Activated naive CD4-positive, alpha-beta T cell treated with anti-CD3 and anti-CD28 coated beads, Interleukin-2, amount 50 U/mL, for 16 hours (primary cell): ENCODE measurements at regions not wholly inside any gene's neighbourhood (a gene's known extent, or its start where the extent isn't known, plus 50 kb on each side); places are given as distances from the start of the nearest gene placed in this dataset.

Experiments
- DNase-seq: peaks from one replicate; pipeline ENCODE4 v3.0.0-alpha.2; 2020

GRCh38 chr9:103649086-103649485, 445.0 kb upstream of the SMC2 start:
- DNase-seq = no peak

- no peak for DNase-seq
Observed at GRCh38 chr9:103658156-103658555, 436.0 kb upstream of the SMC2 start.

- no peak for DNase-seq
Observed at GRCh38 chr9:103660830-103661229, 433.3 kb upstream of the SMC2 start.

GRCh38 chr9:103661663-103662062, 432.4 kb upstream of the SMC2 start:
- DNase-seq = no peak

- DNase-seq = no peak
Observed at GRCh38 chr9:103669296-103669695, 424.8 kb upstream of the SMC2 start.

GRCh38 chr9:103674271-103674670, 419.8 kb upstream of the SMC2 start:
- no peak for DNase-seq

- DNase-seq = no peak
Observed at GRCh38 chr9:103680581-103680980, 413.5 kb upstream of the SMC2 start.

- DNase-seq = no peak
Observed at GRCh38 chr9:103681435-103681834, 412.7 kb upstream of the SMC2 start.

- DNase-seq = no peak
Observed at GRCh38 chr9:103700195-103700962, 393.7 kb upstream of the SMC2 start.

- no peak for DNase-seq
Observed at GRCh38 chr9:103702572-103702971, 391.5 kb upstream of the SMC2 start.

- no peak for DNase-seq
Observed at GRCh38 chr9:103707181-103707580, 386.9 kb upstream of the SMC2 start.

- DNase-seq = no peak
Observed at GRCh38 chr9:103709366-103709765, 384.7 kb upstream of the SMC2 start.

GRCh38 chr9:103713631-103714030, 380.5 kb upstream of the SMC2 start:
- DNase-seq = no peak

- DNase-seq = no peak
Observed at GRCh38 chr9:103714992-103715391, 379.1 kb upstream of the SMC2 start.

- DNase-seq = no peak
Observed at GRCh38 chr9:103721056-103721455, 373.1 kb upstream of the SMC2 start.

- no peak for DNase-seq
Observed at GRCh38 chr9:103730866-103731265, 363.2 kb upstream of the SMC2 start.

- no peak for DNase-seq
Observed at GRCh38 chr9:103731541-103731940, 362.6 kb upstream of the SMC2 start.

- no peak for DNase-seq
Observed at GRCh38 chr9:103734471-103734870, 359.6 kb upstream of the SMC2 start.

- no peak for DNase-seq
Observed at GRCh38 chr9:103755441-103755840, 338.7 kb upstream of the SMC2 start.

- no peak for DNase-seq
Observed at GRCh38 chr9:103755986-103756385, 338.1 kb upstream of the SMC2 start.

- no peak for DNase-seq
Observed at GRCh38 chr9:103757062-103757461, 337.0 kb upstream of the SMC2 start.

- DNase-seq = no peak
Observed at GRCh38 chr9:103761466-103761865, 332.6 kb upstream of the SMC2 start.

GRCh38 chr9:103789686-103790085, 304.4 kb upstream of the SMC2 start:
- DNase-seq = no peak

- no peak for DNase-seq
Observed at GRCh38 chr9:103798620-103799019, 295.5 kb upstream of the SMC2 start.

GRCh38 chr9:103799959-103800358, 294.1 kb upstream of the SMC2 start:
- DNase-seq = no peak
